ENCODE measurements at regions not wholly inside any gene's neighbourhood (a gene's known extent, or its start where the extent isn't known, plus 50 kb on each side); places are given as distances from the start of the nearest gene placed in this dataset.

DNA sequence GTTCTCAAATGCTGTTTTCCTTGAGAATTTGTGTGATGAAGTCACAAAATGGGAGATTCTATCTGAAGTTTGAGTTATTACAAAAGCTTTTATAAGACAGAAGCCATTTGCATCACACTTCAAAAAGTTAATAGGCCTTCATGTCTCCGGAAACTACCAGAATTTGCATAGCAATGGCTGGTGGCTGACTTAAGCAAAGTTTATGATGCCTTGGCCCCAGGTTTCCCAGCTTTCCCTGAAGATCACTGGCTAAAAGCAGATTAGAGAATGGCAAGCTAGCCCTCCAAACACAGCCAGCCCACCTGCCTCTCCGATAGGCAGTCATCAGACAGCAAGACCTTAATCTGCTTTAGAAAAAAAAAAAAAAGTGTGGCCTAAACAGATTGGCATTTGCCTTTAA, 197.8 kb downstream of the HS3ST1 start:
- TF ChIP-seq YY1 (IDR thresholded peaks at IDR 0.05) (no peak), NR2F2 (IDR thresholded peaks at IDR 0.05) (no peak), EGR1 (IDR thresholded peaks at IDR 0.05; ENCODE audit: low read depth in 2 of 2) (no peak), SP1 (IDR thresholded peaks at IDR 0.05) (no peak), TAF1 (conservative IDR thresholded peaks at IDR 0.05) (no peak), FOXA1 (IDR thresholded peaks at IDR 0.05) (no peak), RAD21 (IDR thresholded peaks at IDR 0.05) (no peak), HNF4G (IDR thresholded peaks at IDR 0.05) (no peak), RXRA (IDR thresholded peaks at IDR 0.05) (no peak), JUND (IDR thresholded peaks at IDR 0.05) (no peak), GABPA (IDR thresholded peaks at IDR 0.05 in 1 of 2, conservative IDR thresholded peaks at IDR 0.05 in 1 of 2) (no peak), FOXA2 (IDR thresholded peaks at IDR 0.05) (no peak)
- TF ChIP-seq, protein P1, sequence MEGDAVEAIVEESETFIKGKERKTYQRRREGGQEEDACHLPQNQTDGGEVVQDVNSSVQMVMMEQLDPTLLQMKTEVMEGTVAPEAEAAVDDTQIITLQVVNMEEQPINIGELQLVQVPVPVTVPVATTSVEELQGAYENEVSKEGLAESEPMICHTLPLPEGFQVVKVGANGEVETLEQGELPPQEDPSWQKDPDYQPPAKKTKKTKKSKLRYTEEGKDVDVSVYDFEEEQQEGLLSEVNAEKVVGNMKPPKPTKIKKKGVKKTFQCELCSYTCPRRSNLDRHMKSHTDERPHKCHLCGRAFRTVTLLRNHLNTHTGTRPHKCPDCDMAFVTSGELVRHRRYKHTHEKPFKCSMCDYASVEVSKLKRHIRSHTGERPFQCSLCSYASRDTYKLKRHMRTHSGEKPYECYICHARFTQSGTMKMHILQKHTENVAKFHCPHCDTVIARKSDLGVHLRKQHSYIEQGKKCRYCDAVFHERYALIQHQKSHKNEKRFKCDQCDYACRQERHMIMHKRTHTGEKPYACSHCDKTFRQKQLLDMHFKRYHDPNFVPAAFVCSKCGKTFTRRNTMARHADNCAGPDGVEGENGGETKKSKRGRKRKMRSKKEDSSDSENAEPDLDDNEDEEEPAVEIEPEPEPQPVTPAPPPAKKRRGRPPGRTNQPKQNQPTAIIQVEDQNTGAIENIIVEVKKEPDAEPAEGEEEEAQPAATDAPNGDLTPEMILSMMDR (IDR thresholded peaks at IDR 0.05; ENCODE audit: low read depth, low read length, missing input control): no peak
- TF ChIP-seq, protein P2, sequence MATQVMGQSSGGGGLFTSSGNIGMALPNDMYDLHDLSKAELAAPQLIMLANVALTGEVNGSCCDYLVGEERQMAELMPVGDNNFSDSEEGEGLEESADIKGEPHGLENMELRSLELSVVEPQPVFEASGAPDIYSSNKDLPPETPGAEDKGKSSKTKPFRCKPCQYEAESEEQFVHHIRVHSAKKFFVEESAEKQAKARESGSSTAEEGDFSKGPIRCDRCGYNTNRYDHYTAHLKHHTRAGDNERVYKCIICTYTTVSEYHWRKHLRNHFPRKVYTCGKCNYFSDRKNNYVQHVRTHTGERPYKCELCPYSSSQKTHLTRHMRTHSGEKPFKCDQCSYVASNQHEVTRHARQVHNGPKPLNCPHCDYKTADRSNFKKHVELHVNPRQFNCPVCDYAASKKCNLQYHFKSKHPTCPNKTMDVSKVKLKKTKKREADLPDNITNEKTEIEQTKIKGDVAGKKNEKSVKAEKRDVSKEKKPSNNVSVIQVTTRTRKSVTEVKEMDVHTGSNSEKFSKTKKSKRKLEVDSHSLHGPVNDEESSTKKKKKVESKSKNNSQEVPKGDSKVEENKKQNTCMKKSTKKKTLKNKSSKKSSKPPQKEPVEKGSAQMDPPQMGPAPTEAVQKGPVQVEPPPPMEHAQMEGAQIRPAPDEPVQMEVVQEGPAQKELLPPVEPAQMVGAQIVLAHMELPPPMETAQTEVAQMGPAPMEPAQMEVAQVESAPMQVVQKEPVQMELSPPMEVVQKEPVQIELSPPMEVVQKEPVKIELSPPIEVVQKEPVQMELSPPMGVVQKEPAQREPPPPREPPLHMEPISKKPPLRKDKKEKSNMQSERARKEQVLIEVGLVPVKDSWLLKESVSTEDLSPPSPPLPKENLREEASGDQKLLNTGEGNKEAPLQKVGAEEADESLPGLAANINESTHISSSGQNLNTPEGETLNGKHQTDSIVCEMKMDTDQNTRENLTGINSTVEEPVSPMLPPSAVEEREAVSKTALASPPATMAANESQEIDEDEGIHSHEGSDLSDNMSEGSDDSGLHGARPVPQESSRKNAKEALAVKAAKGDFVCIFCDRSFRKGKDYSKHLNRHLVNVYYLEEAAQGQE (IDR thresholded peaks at IDR 0.05): no peak
- TF ChIP-seq, protein P3, sequence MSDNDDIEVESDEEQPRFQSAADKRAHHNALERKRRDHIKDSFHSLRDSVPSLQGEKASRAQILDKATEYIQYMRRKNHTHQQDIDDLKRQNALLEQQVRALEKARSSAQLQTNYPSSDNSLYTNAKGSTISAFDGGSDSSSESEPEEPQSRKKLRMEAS (IDR thresholded peaks at IDR 0.05): no peak
- TF ChIP-seq, protein P4, sequence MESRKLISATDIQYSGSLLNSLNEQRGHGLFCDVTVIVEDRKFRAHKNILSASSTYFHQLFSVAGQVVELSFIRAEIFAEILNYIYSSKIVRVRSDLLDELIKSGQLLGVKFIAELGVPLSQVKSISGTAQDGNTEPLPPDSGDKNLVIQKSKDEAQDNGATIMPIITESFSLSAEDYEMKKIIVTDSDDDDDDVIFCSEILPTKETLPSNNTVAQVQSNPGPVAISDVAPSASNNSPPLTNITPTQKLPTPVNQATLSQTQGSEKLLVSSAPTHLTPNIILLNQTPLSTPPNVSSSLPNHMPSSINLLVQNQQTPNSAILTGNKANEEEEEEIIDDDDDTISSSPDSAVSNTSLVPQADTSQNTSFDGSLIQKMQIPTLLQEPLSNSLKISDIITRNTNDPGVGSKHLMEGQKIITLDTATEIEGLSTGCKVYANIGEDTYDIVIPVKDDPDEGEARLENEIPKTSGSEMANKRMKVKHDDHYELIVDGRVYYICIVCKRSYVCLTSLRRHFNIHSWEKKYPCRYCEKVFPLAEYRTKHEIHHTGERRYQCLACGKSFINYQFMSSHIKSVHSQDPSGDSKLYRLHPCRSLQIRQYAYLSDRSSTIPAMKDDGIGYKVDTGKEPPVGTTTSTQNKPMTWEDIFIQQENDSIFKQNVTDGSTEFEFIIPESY (IDR thresholded peaks at IDR 0.05): no peak
- TF ChIP-seq, protein P5, sequence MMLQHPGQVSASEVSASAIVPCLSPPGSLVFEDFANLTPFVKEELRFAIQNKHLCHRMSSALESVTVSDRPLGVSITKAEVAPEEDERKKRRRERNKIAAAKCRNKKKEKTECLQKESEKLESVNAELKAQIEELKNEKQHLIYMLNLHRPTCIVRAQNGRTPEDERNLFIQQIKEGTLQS (IDR thresholded peaks at IDR 0.05): no peak
- 82% methylated on average over 2 of the region's 2 CpGs for WGBS
- Histone ChIP-seq H3K27ac (ENCODE audit: low read depth in 1 of 2, low read length in 2 of 2) (no peak overlapping the region), H3K4me1 (ENCODE audit: control insufficient read depth in 4 of 4, insufficient read depth in 4 of 4, low read length in 3 of 4) (no peaks in the 10 kb centered on the region), H3K9ac (ENCODE audit: low read depth in 1 of 2, low read length in 2 of 2) (no peak overlapping the region), H3K4me3 (ENCODE audit: low read depth in 1 of 3, low read length in 3 of 3) (no peak overlapping the region), H3K36me3 (ENCODE audit: control insufficient read depth in 4 of 4, insufficient read depth in 3 of 4, low read depth in 1 of 4, low read length in 3 of 4) (no peaks in the 10 kb centered on the region), H3K9me3 (ENCODE audit: control insufficient read depth in 4 of 4, low read length in 3 of 4) (peaks cover 0 to 3% (median 0%) of the 10 kb centered on the region in 4 donors), H3K27me3 (ENCODE audit: control insufficient read depth in 4 of 4, insufficient read depth in 4 of 4, low read length in 3 of 4) (no peaks in the 10 kb centered on the region)
- DNase-seq (ENCODE audit: low spot score): no peak

DNA sequence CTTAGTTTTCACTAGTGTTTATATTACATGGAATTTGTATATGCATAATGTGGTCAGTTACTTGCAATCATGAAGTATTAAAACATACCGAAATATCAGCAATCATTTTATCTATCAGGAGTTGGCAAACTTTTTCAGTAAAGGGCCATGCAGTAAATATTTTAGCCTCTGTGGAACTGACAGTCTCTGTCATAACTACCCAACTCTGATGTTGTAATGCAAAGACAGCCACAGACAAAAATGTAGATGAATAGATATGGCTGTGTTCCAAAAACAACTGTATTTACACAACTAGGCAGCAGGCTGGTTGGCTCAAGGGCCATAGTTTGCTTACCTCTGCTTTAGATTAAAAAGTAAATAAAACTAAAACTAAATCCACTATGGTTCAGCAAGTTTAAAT, 200.2 kb downstream of the HS3ST1 start:
- Histone ChIP-seq H3K27me3 (ENCODE audit: control insufficient read depth in 4 of 4, insufficient read depth in 4 of 4, low read length in 3 of 4) (no peaks in the 10 kb centered on the region), H3K9ac (ENCODE audit: low read depth in 1 of 2, low read length in 2 of 2) (no peak overlapping the region), H3K4me1 (ENCODE audit: control insufficient read depth in 4 of 4, insufficient read depth in 4 of 4, low read length in 3 of 4) (no peaks in the 10 kb centered on the region), H3K4me3 (ENCODE audit: low read depth in 1 of 3, low read length in 3 of 3) (no peak overlapping the region), H3K36me3 (ENCODE audit: control insufficient read depth in 4 of 4, insufficient read depth in 3 of 4, low read depth in 1 of 4, low read length in 3 of 4) (no peaks in the 10 kb centered on the region), H3K27ac (ENCODE audit: low read depth in 1 of 2, low read length in 2 of 2) (no peak overlapping the region), H3K9me3 (ENCODE audit: control insufficient read depth in 4 of 4, low read length in 3 of 4) (peaks cover 0 to 3% (median 0%) of the 10 kb centered on the region in 4 donors)
- 80% methylated on average over 1 of the region's 1 CpG for WGBS
- no peak for DNase-seq (ENCODE audit: low spot score)
- TF ChIP-seq HNF4G (IDR thresholded peaks at IDR 0.05) (no peak), NR2F2 (IDR thresholded peaks at IDR 0.05) (no peak), SP1 (IDR thresholded peaks at IDR 0.05) (no peak), YY1 (IDR thresholded peaks at IDR 0.05) (no peak), HNF4A (conservative IDR thresholded peaks at IDR 0.05) (no peak), FOXA2 (IDR thresholded peaks at IDR 0.05) (no peak), RXRA (IDR thresholded peaks at IDR 0.05) (no peak), FOXA1 (IDR thresholded peaks at IDR 0.05) (no peak), RAD21 (IDR thresholded peaks at IDR 0.05) (no peak), TAF1 (conservative IDR thresholded peaks at IDR 0.05) (no peak), JUND (IDR thresholded peaks at IDR 0.05) (no peak)
- TF ChIP-seq, protein P1 (IDR thresholded peaks at IDR 0.05; ENCODE audit: low read depth, low read length, missing input control): no peak
- TF ChIP-seq, protein P5 (IDR thresholded peaks at IDR 0.05): no peak

All from liver (tissue), 8 donors.